ENCODE measurements at regions not wholly inside any gene's neighbourhood (a gene's known extent, or its start where the extent isn't known, plus 50 kb on each side); places are given as distances from the start of the nearest gene placed in this dataset.

DNA sequence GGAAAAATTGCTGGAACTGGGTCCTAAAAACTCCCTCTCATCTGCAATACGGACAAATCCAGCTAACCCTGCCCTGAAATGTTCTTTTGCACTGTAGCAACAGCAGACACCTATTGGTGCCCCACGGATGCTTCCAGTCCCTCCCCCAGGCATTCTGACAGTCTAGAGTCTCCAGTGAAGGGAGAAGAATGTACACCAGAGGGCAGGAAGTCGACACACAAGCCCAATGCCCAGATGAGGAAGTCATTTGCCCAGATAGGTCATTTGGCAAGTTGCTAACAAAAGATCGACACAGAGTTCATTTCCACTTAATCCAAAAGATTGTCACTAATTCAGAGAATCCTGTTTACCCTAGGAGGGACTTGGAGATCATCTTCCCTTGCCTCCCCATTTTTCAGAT is 293.0 kb upstream of the PRDM1 start:
- peak; percentile 17 for DNase-seq (ENCODE audit: low read depth)
- peak; percentile 14 for TF ChIP-seq CTCF (conservative IDR thresholded peaks at IDR 0.05; ENCODE audit: low read depth, low read length)
- H3K4me3 ChIP-seq (ENCODE audit: low read depth, low read length): no peak overlapping the region

GRCh38 chr6:105791583-105792318 is 294.4 kb upstream of the PRDM1 start:
- DNase-seq (ENCODE audit: low read depth): no peak
- H3K4me3 ChIP-seq (ENCODE audit: low read depth, low read length): no peak overlapping the region
- no peak for TF ChIP-seq CTCF (conservative IDR thresholded peaks at IDR 0.05; ENCODE audit: low read depth, low read length)

DNA sequence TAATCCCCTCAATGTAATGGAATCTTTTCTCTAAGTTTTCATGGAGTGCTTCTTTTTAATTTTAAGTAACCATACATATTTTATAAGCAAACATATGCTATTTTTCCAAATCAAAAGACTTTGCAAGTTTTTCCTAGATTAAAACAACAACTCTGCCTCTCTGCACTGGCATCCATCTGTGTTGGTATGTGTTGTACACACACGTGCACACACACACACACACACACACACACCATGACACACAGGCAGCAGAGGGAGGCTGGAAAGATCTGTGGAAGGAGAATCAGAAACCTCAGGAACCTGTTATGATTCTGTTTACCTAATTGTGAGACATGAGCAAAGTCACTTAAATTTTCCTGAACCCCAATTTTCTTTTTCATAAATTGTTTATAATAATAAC is 295.0 kb upstream of the PRDM1 start:
- no peak overlapping the region for H3K4me3 ChIP-seq (ENCODE audit: low read depth, low read length)
- no peak for DNase-seq (ENCODE audit: low read depth)
- no peak for TF ChIP-seq CTCF (conservative IDR thresholded peaks at IDR 0.05; ENCODE audit: low read depth, low read length)

DNA sequence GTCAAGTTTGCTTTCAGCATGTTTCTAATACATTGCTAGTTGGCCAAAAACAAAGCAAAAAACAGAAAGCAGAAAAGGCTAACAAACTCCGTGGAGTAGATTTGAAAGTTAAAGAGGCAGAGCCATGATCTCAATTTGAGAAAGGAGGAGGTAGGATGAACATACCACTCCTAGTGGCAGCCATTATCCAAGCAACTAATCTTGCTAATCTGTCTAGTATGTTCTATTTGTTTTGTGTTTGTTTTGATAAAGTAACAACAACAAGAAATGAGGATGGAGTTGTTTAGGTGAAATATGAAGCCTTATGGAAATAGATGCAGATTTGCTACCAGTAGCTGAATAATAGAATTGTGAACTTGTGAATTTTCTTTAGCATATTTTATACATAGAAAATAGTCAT is 295.5 kb upstream of the PRDM1 start:
- peak; percentile 44 for TF ChIP-seq CTCF (conservative IDR thresholded peaks at IDR 0.05; ENCODE audit: low read depth, low read length)
- DNase-seq (ENCODE audit: low read depth): peak; percentile 30
- no peak overlapping the region for H3K4me3 ChIP-seq (ENCODE audit: low read depth, low read length)

DNA sequence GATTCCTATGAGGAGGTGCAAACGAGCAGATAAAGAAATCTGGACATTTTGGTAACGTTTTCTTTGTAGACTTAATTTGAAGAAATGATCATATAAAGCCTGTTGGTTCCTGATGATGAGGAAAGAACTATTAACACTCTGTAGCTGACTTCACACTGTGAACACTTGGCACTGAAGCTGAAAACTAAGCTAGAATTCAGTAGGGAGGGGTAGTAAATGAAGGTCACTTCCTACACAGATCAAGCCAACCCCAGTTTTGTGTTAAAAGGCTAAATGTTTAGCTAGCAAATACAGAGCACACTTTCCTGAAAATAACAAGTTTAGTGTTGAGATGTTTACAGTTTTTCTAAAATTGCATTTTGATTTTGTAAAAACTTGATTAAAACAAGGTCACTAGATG is 296.2 kb upstream of the PRDM1 start:
- DNase-seq (ENCODE audit: low read depth): no peak
- no peak overlapping the region for H3K4me3 ChIP-seq (ENCODE audit: low read depth, low read length)
- TF ChIP-seq CTCF (conservative IDR thresholded peaks at IDR 0.05; ENCODE audit: low read depth, low read length): no peak

DNA sequence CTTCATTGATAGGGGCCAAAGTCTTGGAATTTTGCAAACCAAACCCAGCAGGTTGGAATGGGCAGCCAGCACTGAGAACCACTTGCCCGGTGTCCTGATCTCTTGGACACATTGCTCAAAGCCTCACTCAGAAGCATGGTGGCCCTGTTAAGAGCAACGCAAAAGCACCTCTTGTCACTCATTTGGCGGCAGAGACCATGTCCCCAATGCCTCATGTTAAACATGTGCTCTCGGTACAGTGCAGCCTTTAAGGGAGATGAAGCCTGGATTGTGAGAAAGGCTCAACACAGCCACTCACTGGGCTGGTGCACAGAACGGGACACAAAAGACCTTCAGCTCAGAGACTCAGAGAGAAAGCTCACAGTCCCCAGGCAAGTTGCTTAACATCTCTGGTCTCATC is 298.4 kb upstream of the PRDM1 start:
- no peak overlapping the region for H3K4me3 ChIP-seq (ENCODE audit: low read depth, low read length)
- no peak for TF ChIP-seq CTCF (conservative IDR thresholded peaks at IDR 0.05; ENCODE audit: low read depth, low read length)
- DNase-seq (ENCODE audit: low read depth): no peak

All from choroid plexus epithelial cell (primary cell).